GM13977 (cell line): ENCODE measurements at regions not wholly inside any gene's neighbourhood (a gene's known extent, or its start where the extent isn't known, plus 50 kb on each side); places are given as distances from the start of the nearest gene placed in this dataset.

ENCODE experiments used
- DNase-seq: peaks from one replicate; pipeline ENCODE4 v3.0.0; 2012; ENCODE audit warnings: low spot score
- CTCF ChIP-seq: IDR thresholded peaks from 2 replicates; pipeline ENCODE4 v1.5.1; 2012; ENCODE audit warnings: mild to moderate bottlenecking, control low read depth; ENCODE audit not compliant: insufficient read depth; ENCODE audit errors: extremely low read depth, missing control alignments
- in situ Hi-C: fragments of 300-500 bp; cut with MboI; formaldehyde crosslinking; loops from one replicate; pipeline ENCODE4 v1.12.0; 2022; ENCODE audit warnings: low sequenced_read_pairs, low pct_unique_long_range_greater_than_20kb, mixed read lengths, inconsistent platforms; ENCODE audit not compliant: unreplicated experiment

GRCh38 chr2:29974086-29974485, 52.7 kb upstream of the ALK start:
- in situ Hi-C loops, result no loop called here
- no peak for DNase-seq
- no peak for TF ChIP-seq CTCF

DNA sequence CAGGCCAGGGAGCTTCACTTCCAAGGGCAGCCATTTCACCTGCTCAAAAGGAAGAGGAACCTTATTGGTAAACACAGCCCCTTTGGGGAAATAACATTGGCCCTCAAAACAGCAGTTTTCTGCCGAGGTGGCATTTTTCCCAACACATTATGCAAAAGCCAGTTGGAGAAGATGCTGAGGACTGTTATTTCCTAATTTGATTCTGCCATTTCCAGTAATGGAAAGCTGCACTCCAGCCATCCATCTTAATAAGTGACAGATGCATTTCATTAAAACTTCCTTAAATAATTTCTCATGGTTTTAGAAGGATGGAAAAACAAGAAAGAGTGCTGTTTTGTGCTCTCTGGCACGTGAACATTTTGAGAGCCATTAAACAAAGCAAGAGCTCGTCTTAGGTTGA, 55.9 kb upstream of the ALK start:
- in situ Hi-C loops, result no loop called here
- no peak for TF ChIP-seq CTCF
- DNase-seq, result no peak

DNA sequence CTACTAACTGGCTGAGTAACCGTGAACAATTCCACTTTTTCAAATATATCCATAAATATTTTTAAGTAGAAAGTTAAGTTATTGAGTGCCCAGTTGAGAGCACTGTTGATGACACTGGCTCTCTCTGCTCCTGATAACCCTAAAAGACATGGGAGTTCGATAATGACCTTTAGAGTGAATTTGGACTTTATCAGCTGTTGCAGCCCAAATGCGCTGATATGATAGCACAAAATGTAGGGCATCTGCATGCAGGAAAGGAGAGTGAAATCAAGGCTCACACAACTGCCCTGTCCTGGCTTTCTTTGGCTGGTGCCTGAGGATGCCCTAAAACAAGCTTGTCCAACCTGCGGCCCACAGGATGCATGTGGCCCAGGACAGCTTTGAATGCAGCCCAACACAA, 60.0 kb upstream of the ALK start:
- DNase-seq, result no peak
- TF ChIP-seq CTCF, result no peak
- in situ Hi-C loops, result no loop called here

GRCh38 chr2:29983308-29983707, 61.9 kb upstream of the ALK start:
- TF ChIP-seq CTCF, result no peak
- no peak for DNase-seq
- in situ Hi-C loops, result no loop called here

GRCh38 chr2:29987146-29987545, 65.8 kb upstream of the ALK start:
- in situ Hi-C loops, result no loop called here
- DNase-seq, result no peak
- no peak for TF ChIP-seq CTCF

DNA sequence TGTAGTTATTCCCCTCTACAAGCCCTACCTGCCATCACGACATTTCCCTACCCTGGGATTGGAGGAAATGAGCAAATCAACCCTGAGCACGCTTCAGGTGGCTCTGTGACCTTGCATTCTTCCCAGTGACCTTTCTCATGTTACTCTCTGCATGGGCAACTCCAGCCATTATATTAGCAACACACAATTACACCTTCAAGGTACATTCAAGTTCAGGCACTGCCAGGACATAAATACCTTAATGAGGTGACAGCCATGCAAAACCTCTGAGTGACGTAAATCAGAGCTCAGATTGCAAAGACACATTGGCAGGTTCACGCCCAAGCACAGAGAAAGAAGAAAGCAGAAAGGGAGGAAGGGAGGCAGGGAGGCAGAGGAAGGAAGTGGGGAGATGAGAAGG, 68.7 kb upstream of the ALK start:
- in situ Hi-C loops, result no loop called here
- TF ChIP-seq CTCF, result no peak
- DNase-seq, result no peak

GRCh38 chr2:29991086-29991485, 69.7 kb upstream of the ALK start:
- DNase-seq, result no peak
- TF ChIP-seq CTCF, result no peak
- in situ Hi-C loops, result no loop called here
